Fibroblast of the aortic adventitia (primary cell): ENCODE measurements at regions not wholly inside any gene's neighbourhood (a gene's known extent, or its start where the extent isn't known, plus 50 kb on each side); places are given as distances from the start of the nearest gene placed in this dataset.

Experiments
- DNase-seq: peaks from one replicate; pipeline ENCODE4 v3.0.0-alpha.2; 2010; ENCODE audit warnings: low read depth
- H3K4me3 ChIP-seq: 2 replicates; pipeline ENCODE4 v1.5.1; 2011; ENCODE audit warnings: low read depth, mild to moderate bottlenecking, control low read depth, low read length, moderate library complexity
- TF ChIP-seq, protein P1 (sequence below): IDR thresholded peaks from 2 replicates; pipeline ENCODE4 v1.5.1; 2011; ENCODE audit warnings: mild to moderate bottlenecking, low read length, control low read depth, inconsistent platforms; ENCODE audit not compliant: insufficient read depth

DNA sequence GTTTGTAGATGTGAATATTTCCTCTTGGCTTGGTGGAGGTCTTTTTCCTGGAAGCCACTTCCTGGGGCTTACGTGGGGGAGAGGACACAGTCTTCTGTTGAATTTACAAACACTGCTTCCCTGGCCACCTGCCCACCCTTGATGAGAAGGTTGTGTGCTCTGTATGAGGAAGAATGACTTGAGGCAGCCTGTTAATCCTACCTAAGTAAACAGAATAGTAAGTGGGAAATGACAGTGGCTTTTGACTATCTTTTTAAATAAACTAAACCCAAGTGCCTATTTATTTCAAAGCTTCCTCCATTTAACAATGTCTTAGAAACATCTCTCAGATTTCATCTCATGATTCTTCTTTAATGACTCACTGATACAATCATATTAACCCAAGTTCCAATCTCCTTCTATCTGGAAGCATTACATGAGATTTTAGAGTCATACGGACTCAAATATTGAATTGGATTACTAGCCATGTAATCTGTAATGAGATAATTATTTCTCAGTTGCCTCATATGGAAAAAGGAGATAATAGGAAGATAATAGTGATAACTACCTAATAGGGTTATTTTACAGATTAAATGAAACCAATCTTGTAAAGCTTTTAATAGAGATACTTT lies 96.6 kb upstream of the SMIM36 start:
- TF ChIP-seq, protein P1, sequence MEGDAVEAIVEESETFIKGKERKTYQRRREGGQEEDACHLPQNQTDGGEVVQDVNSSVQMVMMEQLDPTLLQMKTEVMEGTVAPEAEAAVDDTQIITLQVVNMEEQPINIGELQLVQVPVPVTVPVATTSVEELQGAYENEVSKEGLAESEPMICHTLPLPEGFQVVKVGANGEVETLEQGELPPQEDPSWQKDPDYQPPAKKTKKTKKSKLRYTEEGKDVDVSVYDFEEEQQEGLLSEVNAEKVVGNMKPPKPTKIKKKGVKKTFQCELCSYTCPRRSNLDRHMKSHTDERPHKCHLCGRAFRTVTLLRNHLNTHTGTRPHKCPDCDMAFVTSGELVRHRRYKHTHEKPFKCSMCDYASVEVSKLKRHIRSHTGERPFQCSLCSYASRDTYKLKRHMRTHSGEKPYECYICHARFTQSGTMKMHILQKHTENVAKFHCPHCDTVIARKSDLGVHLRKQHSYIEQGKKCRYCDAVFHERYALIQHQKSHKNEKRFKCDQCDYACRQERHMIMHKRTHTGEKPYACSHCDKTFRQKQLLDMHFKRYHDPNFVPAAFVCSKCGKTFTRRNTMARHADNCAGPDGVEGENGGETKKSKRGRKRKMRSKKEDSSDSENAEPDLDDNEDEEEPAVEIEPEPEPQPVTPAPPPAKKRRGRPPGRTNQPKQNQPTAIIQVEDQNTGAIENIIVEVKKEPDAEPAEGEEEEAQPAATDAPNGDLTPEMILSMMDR, result no peak
- DNase-seq, result peak; percentile 72

DNA sequence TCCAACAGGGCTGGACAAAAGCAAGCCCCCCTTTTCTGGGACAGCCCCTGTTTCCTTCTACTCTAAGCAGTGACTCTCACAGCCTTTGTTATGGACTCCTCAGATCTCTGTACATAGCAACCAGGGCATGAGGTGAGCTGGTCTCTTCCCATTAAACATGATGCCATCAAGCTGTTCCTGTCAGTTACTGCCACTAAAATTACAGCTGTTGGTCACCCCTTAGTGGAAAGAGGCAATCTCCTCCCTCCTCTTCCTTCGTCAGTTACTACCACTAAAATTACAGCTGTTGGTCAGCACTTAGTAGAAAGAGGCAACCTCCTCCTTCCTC lies 95.2 kb upstream of the SMIM36 start:
- DNase-seq, result no peak
- TF ChIP-seq, protein P1, result no peak
- no peak overlapping the region for H3K4me3 ChIP-seq

More for the DNA sequence above, 96.6 kb upstream of the SMIM36 start:
- H3K4me3 ChIP-seq, result no peak overlapping the region

DNA sequence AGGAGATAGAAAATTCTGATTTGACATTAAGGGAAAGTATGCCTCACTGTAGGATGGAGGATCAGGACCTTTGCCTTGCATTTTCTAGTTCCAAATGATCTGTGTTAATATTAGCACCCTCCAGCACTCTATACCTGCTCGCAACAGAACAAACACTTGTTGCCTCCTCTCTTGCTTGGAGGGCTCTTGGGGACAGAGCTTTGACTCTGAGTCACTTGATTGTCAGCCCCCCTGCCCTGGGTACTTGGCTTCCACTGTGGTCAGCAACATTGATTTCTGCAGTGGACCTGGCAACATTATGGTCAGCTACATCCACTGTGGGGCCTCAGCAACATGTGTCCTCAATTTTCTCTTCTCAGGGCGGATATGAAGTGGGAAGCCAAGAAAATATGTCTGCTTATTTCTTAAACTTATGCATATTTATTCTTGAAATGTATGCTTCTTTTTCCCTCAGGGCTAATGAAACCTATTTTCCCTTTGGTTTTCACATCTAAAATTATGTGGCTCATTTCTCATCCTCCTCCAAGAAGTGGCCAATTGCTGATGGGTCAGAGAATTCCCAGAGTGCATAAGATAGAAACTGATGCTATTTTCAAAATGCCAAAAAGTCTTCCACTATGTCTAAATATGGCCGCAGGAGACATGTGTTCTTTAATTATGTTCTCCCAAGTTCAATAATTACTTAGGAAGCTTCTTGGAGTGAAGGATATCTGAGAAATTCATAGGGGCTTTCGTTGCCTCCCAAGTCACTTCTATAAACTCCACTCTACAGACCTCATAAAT lies 94.6 kb upstream of the SMIM36 start:
- no peak overlapping the region for H3K4me3 ChIP-seq
- DNase-seq, result no peak
- TF ChIP-seq, protein P1, result no peak

DNA sequence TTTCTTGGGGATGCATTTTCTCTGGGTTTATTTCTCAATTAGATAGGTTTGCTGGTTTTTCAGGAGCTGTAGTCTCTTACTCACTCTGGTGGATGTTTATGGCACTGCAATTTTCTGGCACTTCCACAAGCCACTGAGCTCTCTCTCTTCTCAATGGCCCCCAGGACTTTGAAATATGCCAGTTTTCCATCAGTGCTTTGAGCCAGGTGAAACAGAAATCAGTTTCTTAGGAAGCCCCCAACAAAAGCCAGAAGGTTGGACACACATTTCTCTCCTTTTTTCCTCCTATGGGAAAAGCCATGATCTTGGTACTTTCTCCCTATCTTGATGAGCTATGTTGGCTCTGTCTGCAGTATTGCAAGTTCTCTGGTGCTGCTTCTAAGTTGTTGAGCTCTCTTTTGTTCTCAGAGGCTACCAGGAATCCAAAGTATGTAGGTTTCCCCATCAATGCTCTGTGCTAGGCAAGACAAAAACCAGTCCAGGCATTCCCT lies 90.7 kb upstream of the SMIM36 start:
- TF ChIP-seq, protein P1, result peak; percentile 92
- H3K4me3 ChIP-seq, result no peak overlapping the region
- DNase-seq, result peak; percentile 87

DNA sequence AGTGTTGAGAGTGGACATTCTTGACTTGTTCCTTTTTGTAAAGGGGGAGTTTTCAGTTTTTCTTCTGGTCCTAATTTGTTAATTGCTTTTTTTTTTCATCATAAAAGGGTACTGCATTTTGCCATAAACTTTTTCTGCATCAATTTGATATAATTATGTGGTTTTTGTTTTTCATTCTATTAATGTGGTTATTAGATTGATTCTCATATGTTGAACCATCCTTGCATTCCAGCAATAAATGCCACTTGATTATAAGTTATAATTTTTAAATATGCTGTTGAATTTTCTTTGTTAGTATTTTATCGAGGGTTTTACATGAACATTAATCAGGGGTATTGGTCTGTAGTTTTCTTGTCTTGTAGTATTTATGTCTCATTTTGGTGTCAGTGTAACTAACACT lies 87.2 kb upstream of the SMIM36 start:
- DNase-seq, result no peak
- TF ChIP-seq, protein P1, result no peak
- H3K4me3 ChIP-seq, result no peak overlapping the region

DNA sequence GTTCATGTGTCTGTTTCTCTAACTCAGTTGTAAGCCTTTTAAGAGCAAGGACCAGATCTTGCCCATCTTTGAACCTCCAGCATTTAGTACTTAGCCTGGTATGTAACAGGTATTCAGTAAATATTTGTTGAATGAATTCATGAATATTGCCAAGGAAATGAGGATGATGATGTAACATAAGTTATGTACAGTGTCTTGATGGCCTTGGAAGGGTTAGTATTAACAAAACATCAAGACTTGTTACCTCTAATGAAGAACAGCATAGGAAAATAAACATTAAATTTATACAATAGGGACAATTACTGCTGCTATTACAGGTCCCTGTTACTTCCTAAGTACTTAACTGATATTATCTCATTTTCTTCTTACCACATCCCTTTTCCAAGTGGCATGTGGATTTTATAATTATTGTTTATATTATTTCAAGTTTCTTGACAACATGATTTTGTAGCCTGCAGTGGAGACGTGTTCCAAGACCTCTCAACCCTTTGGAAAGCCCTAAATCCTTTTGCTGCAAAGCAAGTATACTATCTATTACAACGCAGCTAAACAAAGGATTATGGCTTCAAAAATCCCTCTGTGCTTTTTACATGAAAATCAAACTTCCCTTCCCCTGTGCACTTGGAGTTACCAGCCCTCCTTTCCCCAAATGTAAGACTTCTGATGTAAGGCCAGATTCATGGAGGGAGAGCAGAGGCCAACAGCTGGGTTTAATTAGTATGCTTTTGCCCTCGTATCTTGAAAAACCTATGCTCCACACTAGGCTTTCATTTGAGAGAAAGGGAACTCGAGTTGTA lies 77.4 kb upstream of the SMIM36 start:
- TF ChIP-seq, protein P1, result no peak
- no peak overlapping the region for H3K4me3 ChIP-seq
- DNase-seq, result peak; percentile 83
